Esophagus squamous epithelium (tissue), 4 donors: ENCODE measurements at regions not wholly inside any gene's neighbourhood (a gene's known extent, or its start where the extent isn't known, plus 50 kb on each side); places are given as distances from the start of the nearest gene placed in this dataset.

Experiments
- CTCF ChIP-seq, 6 experiments: fragments of 450-650 bp in 4 of 6; fragments of 200-600 bp in 2 of 6; sonication (generic) in 2 of 6; IDR thresholded peaks; one replicate each; pipeline ENCODE4 v1.5.1; 2016 to 2019; ENCODE audit warnings: antibody characterized with exemption in 6 of 6, mild to moderate bottlenecking in 4 of 6, moderate library complexity in 4 of 6
- POLR2A ChIP-seq, 4 donors: fragments of 450-650 bp; IDR thresholded peaks; one replicate each; pipeline ENCODE4 v1.6.1; 2017; ENCODE audit warnings: antibody characterized with exemption in 4 of 4, mild to moderate bottlenecking in 4 of 4, moderate library complexity in 3 of 4

- TF ChIP-seq CTCF (IDR thresholded peaks at IDR 0.05) = no peak
- no peak for TF ChIP-seq POLR2A (IDR thresholded peaks at IDR 0.05)
These were observed 577.5 kb downstream of the QKI start for GRCh38 chr6:163992056-163992455.
